Retinal pigment epithelial cell (primary cell): ENCODE measurements at regions not wholly inside any gene's neighbourhood (a gene's known extent, or its start where the extent isn't known, plus 50 kb on each side); places are given as distances from the start of the nearest gene placed in this dataset.

Experiments
- DNase-seq: peaks from one replicate; pipeline ENCODE4 v3.0.0-alpha.2; 2010; ENCODE audit warnings: low read depth
- H3K4me3 ChIP-seq: 2 replicates; pipeline ENCODE4 v1.5.1; 2011; ENCODE audit warnings: mild to moderate bottlenecking, low read length, control low read depth, moderate library complexity
- TF ChIP-seq, protein P1 (sequence below): conservative IDR thresholded peaks from 2 replicates; pipeline ENCODE4 v1.5.1; 2011; ENCODE audit warnings: low read depth, low read length, control low read depth, inconsistent platforms

- TF ChIP-seq, protein P1, sequence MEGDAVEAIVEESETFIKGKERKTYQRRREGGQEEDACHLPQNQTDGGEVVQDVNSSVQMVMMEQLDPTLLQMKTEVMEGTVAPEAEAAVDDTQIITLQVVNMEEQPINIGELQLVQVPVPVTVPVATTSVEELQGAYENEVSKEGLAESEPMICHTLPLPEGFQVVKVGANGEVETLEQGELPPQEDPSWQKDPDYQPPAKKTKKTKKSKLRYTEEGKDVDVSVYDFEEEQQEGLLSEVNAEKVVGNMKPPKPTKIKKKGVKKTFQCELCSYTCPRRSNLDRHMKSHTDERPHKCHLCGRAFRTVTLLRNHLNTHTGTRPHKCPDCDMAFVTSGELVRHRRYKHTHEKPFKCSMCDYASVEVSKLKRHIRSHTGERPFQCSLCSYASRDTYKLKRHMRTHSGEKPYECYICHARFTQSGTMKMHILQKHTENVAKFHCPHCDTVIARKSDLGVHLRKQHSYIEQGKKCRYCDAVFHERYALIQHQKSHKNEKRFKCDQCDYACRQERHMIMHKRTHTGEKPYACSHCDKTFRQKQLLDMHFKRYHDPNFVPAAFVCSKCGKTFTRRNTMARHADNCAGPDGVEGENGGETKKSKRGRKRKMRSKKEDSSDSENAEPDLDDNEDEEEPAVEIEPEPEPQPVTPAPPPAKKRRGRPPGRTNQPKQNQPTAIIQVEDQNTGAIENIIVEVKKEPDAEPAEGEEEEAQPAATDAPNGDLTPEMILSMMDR: no peak
- H3K4me3 ChIP-seq: no peak overlapping the region
- DNase-seq: no peak
These were observed 53.6 kb upstream of the CCDC190 start for GRCh38 chr1:162914601-162915000.

DNA sequence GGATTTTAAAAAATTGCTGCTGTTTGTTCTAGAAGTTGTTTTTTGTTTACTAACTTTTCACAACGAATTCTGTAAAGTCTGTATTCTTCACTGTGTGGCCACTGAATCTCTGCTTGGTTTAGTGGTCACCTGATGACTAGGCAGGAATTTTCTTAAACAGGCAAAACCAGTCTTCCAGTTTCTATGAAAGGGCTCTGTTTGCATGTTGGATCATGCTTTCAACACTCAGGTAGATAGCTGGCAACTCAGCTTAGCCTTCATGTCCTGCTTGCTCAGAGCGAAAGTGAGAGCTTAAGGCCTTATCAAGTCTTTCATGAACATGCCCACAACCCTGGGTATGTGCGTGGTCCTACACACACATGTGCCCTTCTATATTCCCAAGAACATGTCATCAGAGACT lies 52.4 kb upstream of the CCDC190 start:
- no peak overlapping the region for H3K4me3 ChIP-seq
- DNase-seq: no peak
- TF ChIP-seq, protein P1: no peak

DNA sequence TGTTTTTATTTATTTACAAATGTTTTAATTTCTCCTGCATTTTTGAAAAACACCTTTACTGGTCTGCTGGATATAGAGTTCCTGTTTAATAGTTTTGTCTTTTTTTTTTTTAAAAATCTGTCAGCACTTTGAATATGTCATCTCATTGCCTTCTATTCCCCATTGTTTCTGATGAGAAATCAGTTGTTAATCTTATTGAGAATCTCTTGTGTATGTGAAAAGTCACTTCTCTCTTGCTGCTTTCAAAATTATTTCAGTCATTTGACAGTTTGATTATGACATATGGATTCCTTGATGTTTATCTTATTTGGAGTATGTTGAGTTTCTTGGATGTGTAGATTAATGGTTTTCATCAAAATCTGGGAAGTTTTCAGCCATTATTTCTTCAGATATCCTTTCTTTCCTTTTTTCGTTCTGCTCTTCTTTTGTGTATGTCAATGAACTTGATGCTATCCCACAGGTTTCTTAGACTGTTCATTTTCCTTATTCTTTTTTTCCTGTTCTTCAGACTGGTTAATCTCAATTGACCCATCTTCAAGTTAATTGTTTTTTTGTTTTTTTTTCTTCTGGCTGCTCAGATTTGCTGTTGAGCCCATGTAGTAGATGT lies 51.2 kb upstream of the CCDC190 start:
- TF ChIP-seq, protein P1: no peak
- DNase-seq: no peak

More for the DNA sequence above, 51.2 kb upstream of the CCDC190 start:
- no peak overlapping the region for H3K4me3 ChIP-seq
